Sigmoid colon (tissue), 6 donors: ENCODE measurements at regions not wholly inside any gene's neighbourhood (a gene's known extent, or its start where the extent isn't known, plus 50 kb on each side); places are given as distances from the start of the nearest gene placed in this dataset.

Experiments
- DNase-seq: peaks from one replicate; pipeline ENCODE4 v3.0.0-alpha.2; 2019
- H3K27ac ChIP-seq, 4 donors: fragments of 200-600 bp; sonication (generic); one replicate each; pipeline ENCODE4 v1.5.1; 2016 to 2019; ENCODE audit warnings: mild to moderate bottlenecking in 1 of 4
- H3K27me3 ChIP-seq, 3 donors: fragments of 200-600 bp; sonication (generic); one replicate each; pipeline ENCODE4 v1.5.1; 2019; ENCODE audit warnings: mild to moderate bottlenecking in 1 of 3
- H3K36me3 ChIP-seq, 4 donors: fragments of 200-600 bp; sonication (generic); one replicate each; pipeline ENCODE4 v1.5.1; 2016 to 2019
- H3K4me1 ChIP-seq, 4 donors: fragments of 200-600 bp; sonication (generic); one replicate each; pipeline ENCODE4 v1.5.1; 2017 to 2019
- H3K4me3 ChIP-seq, 4 donors: fragments of 200-600 bp; sonication (generic); one replicate each; pipeline ENCODE4 v1.5.1; 2017 to 2019; ENCODE audit warnings: mild to moderate bottlenecking in 2 of 4, moderate library complexity in 1 of 4
- H3K9me3 ChIP-seq, 4 donors: fragments of 200-600 bp in 3 of 4; sonication (generic) in 3 of 4; one replicate each; pipeline versions ENCODE4 v1.5.1 to v1.6.1; 2013 to 2019
- EP300 ChIP-seq, 4 donors: sonication (generic); formaldehyde crosslinking; IDR thresholded peaks; one replicate each; pipeline ENCODE4 v1.6.1; 2017; ENCODE audit warnings: antibody characterized with exemption in 4 of 4
- POLR2A ChIP-seq, 2 donors: fragments of 450-650 bp; IDR thresholded peaks; one replicate each; pipeline ENCODE4 v1.6.1; 2016; ENCODE audit warnings: antibody characterized with exemption in 2 of 2, mild to moderate bottlenecking in 2 of 2, moderate library complexity in 2 of 2
- POLR2AphosphoS5 ChIP-seq, 4 donors: sonication (generic); formaldehyde crosslinking; IDR thresholded peaks; one replicate each; pipeline ENCODE4 v1.6.1; 2017; ENCODE audit warnings: antibody characterized with exemption in 4 of 4
- WGBS, 2 donors: extraction: QIAGEN DNeasy Blood & Tissue Kit; methylation state at CpG; one replicate each; pipeline ENCODE4 v1.1.7; 2013; 5-methylcytosine and 5-hydroxymethylcytosine counted together
- intact Hi-C: fragments of 100-400 bp; cut with DNase I; formaldehyde crosslinking; loops from one replicate; pipeline ENCODE4 v1.15.1; 2023
- TF ChIP-seq, protein P1 (sequence below), 4 experiments: fragments of 450-650 bp in 3 of 4; fragments of 200-600 bp in 1 of 4; IDR thresholded peaks; one replicate each; pipeline ENCODE4 v1.5.1; 2016 to 2019; ENCODE audit warnings: antibody characterized with exemption in 4 of 4, mild to moderate bottlenecking in 3 of 4, moderate library complexity in 2 of 4
- donor health status: healthy with polysubstance abuse.
- donor health status: healthy.

DNA sequence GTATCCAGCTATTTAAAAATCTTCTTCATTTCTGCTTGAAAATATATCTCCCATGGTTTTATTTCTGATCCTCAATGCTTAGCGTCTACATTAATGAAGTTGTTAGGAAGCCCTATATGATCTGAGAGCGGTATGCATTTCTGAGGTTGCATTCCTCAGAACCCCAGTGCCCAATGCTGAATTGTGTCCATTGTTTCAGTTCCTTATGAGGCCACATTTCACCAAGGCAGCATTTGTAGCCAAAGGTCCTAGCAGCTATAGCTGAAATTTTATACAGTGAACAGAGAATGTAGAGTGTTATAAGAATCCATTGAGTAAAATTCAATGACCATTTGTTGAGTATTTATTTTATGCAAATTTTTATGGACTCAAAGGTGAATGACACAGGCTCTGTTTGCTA, 209.5 kb downstream of the PCDH7 start:
- H3K4me1 ChIP-seq = no peaks in the 10 kb centered on the region
- no peak overlapping the region for H3K4me3 ChIP-seq
- no peaks in the 10 kb centered on the region for H3K27me3 ChIP-seq
- no peaks in the 10 kb centered on the region for H3K9me3 ChIP-seq
- no peaks in the 10 kb centered on the region for H3K36me3 ChIP-seq
- intact Hi-C loops = no loop called here
- DNase-seq = no peak
- TF ChIP-seq, protein P1, sequence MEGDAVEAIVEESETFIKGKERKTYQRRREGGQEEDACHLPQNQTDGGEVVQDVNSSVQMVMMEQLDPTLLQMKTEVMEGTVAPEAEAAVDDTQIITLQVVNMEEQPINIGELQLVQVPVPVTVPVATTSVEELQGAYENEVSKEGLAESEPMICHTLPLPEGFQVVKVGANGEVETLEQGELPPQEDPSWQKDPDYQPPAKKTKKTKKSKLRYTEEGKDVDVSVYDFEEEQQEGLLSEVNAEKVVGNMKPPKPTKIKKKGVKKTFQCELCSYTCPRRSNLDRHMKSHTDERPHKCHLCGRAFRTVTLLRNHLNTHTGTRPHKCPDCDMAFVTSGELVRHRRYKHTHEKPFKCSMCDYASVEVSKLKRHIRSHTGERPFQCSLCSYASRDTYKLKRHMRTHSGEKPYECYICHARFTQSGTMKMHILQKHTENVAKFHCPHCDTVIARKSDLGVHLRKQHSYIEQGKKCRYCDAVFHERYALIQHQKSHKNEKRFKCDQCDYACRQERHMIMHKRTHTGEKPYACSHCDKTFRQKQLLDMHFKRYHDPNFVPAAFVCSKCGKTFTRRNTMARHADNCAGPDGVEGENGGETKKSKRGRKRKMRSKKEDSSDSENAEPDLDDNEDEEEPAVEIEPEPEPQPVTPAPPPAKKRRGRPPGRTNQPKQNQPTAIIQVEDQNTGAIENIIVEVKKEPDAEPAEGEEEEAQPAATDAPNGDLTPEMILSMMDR (IDR thresholded peaks at IDR 0.05) = no peak
- no peak for TF ChIP-seq POLR2A (IDR thresholded peaks at IDR 0.05)
- no peak for TF ChIP-seq EP300 (IDR thresholded peaks at IDR 0.05)
- no peak for TF ChIP-seq POLR2AphosphoS5 (IDR thresholded peaks at IDR 0.05)
- H3K27ac ChIP-seq = no peak overlapping the region
- 93 to 94% methylated on average over 2 of the region's 2 CpGs for WGBS, 2 donors

DNA sequence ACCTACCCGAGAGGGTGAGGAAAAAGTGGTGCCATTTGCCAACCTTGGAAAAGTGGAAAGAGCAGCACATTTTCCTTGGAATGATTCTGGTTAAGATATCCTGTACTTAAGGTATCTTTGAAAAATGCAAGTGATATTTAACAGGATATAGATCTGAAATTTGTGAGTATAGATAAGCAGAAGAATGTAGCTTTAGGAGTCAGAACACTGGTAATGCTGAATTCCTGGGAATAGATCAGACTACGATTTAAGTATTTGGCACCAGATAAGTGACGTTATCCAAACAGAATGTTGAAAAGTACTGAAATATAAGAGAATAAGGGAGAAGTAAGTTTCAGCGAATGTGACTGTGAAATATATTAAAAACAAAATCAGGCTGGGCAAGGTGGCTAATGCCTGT, 210.1 kb downstream of the PCDH7 start:
- H3K27ac ChIP-seq = no peak overlapping the region
- no peaks in the 10 kb centered on the region for H3K36me3 ChIP-seq
- DNase-seq = no peak
- H3K4me1 ChIP-seq = no peaks in the 10 kb centered on the region
- no peaks in the 10 kb centered on the region for H3K9me3 ChIP-seq
- intact Hi-C loops = no loop called here
- no peak overlapping the region for H3K4me3 ChIP-seq
- H3K27me3 ChIP-seq = no peaks in the 10 kb centered on the region
- WGBS, 2 donors = 95 to 96% methylated on average over 4 of the region's 4 CpGs
- no peak for TF ChIP-seq POLR2A (IDR thresholded peaks at IDR 0.05)
- no peak for TF ChIP-seq EP300 (IDR thresholded peaks at IDR 0.05)
- TF ChIP-seq POLR2AphosphoS5 (IDR thresholded peaks at IDR 0.05) = no peak
- TF ChIP-seq, protein P1 (IDR thresholded peaks at IDR 0.05) = no peak

- DNase-seq = no peak
- H3K4me1 ChIP-seq = no peaks in the 10 kb centered on the region
- TF ChIP-seq, protein P1 (IDR thresholded peaks at IDR 0.05) = no peak
- TF ChIP-seq POLR2AphosphoS5 (IDR thresholded peaks at IDR 0.05) (no peak), EP300 (IDR thresholded peaks at IDR 0.05) (no peak), POLR2A (IDR thresholded peaks at IDR 0.05) (no peak)
- H3K4me3 ChIP-seq = no peak overlapping the region
- no peaks in the 10 kb centered on the region for H3K27me3 ChIP-seq
- H3K27ac ChIP-seq = no peak overlapping the region
- H3K9me3 ChIP-seq = no peaks in the 10 kb centered on the region
- WGBS, 2 donors = 16 to 71% methylated on average over 3 of the region's 3 CpGs
- intact Hi-C loops = no loop called here
- H3K36me3 ChIP-seq = no peaks in the 10 kb centered on the region
Observed at GRCh38 chr4:30932581-30932980, 212.4 kb downstream of the PCDH7 start.

DNA sequence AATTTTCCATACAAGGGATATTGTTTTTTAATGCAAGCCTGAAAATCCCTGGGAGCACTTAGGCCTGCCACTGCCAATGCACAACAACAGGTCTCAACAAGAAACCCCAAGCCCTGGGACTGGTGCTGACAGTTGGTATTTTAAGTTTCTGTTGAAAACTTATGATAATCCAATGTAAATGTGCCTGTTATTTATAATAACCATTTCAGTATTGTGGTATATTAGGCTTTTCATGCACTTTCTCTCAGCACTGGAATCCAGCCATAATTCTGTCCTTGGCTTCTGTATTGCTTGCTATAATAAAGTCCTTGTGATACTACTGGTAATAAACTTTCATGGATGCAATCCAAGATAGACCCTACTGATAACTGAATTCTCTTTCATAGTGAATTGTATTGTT, 218.9 kb downstream of the PCDH7 start:
- no peaks in the 10 kb centered on the region for H3K9me3 ChIP-seq
- intact Hi-C loops = no loop called here

DNA sequence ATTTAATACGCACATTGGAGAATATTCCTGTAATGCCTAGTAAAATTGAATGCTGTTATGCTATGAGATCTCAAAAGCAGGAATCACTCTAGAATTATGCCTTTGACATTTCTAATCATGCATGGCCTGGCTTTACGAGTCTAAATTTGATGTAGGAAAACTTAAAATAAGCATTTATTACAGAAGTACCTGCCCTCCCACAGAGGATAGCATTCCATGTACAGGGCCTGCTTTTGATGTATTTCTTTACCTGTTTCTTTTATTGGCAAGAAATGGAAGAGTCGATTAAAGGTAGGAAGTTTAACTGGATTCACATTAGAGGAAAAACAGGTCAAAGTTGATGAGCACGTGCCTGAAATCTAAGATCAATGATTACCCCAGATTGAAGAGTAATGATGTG, 219.5 kb downstream of the PCDH7 start:
- 19 to 60% methylated on average over 4 of the region's 4 CpGs for WGBS, 2 donors
- no peak for DNase-seq
- Histone ChIP-seq H3K36me3 (no peaks in the 10 kb centered on the region), H3K27me3 (no peaks in the 10 kb centered on the region), H3K9me3 (no peaks in the 10 kb centered on the region), H3K4me3 (no peak overlapping the region), H3K4me1 (peaks cover 0 to 25% (median 12%) of the 10 kb centered on the region in 4 donors), H3K27ac (no peak overlapping the region)
- TF ChIP-seq, protein P1 (IDR thresholded peaks at IDR 0.05) = no peak
- TF ChIP-seq EP300 (IDR thresholded peaks at IDR 0.05) (no peak), POLR2AphosphoS5 (IDR thresholded peaks at IDR 0.05) (no peak), POLR2A (IDR thresholded peaks at IDR 0.05) (no peak)
- intact Hi-C loops = no loop called here

More for the DNA sequence above, 218.9 kb downstream of the PCDH7 start:
- Histone ChIP-seq H3K4me3 (no peak overlapping the region), H3K4me1 (peaks cover 0 to 25% (median 12%) of the 10 kb centered on the region in 4 donors), H3K27me3 (no peaks in the 10 kb centered on the region), H3K36me3 (no peaks in the 10 kb centered on the region), H3K27ac (no peak overlapping the region)
- TF ChIP-seq POLR2A (IDR thresholded peaks at IDR 0.05) (no peak), POLR2AphosphoS5 (IDR thresholded peaks at IDR 0.05) (no peak), EP300 (IDR thresholded peaks at IDR 0.05) (no peak)
- TF ChIP-seq, protein P1 (IDR thresholded peaks at IDR 0.05) = no peak
- DNase-seq = no peak
